NT2/D1 (cell line): ENCODE measurements at regions not wholly inside any gene's neighbourhood (a gene's known extent, or its start where the extent isn't known, plus 50 kb on each side); places are given as distances from the start of the nearest gene placed in this dataset.

ENCODE experiments used
- DNase-seq: peaks from one replicate; pipeline ENCODE4 v3.0.0-alpha.2; 2011; ENCODE audit warnings: low read depth, low spot score
- H3K27me3 ChIP-seq: 2 replicates; pipeline ENCODE4 v1.6.0; 2011; ENCODE audit warnings: mild to moderate bottlenecking; ENCODE audit not compliant: insufficient read length, insufficient read depth
- H3K36me3 ChIP-seq: 2 replicates; pipeline ENCODE4 v1.6.1; 2011; ENCODE audit warnings: mild to moderate bottlenecking, low read length, mixed read lengths; ENCODE audit not compliant: insufficient read depth, insufficient read length
- H3K4me1 ChIP-seq: 2 replicates; pipeline ENCODE4 v1.5.1; 2011; ENCODE audit not compliant: insufficient read depth, insufficient read length
- H3K4me3 ChIP-seq: 2 replicates; pipeline ENCODE4 v1.5.1; 2011; ENCODE audit warnings: low read depth; ENCODE audit not compliant: insufficient read length
- H3K9ac ChIP-seq: 2 replicates; pipeline ENCODE4 v1.6.0; 2011; ENCODE audit warnings: low read depth; ENCODE audit not compliant: insufficient read length
- H3K9me3 ChIP-seq: 2 replicates; pipeline ENCODE4 v1.5.1; 2011; ENCODE audit warnings: mild to moderate bottlenecking, low read length; ENCODE audit not compliant: insufficient read depth
- SUZ12 ChIP-seq: IDR thresholded peaks from 2 replicates; pipeline ENCODE4 v1.6.1; 2011; ENCODE audit not compliant: insufficient read length, insufficient read depth; ENCODE audit errors: extremely low read depth
- YY1 ChIP-seq: IDR thresholded peaks from 2 replicates; pipeline ENCODE4 v1.6.1; 2011; ENCODE audit not compliant: insufficient read length, insufficient read depth
- ZNF274 ChIP-seq: IDR thresholded peaks from 2 replicates; pipeline ENCODE4 v1.6.1; 2011; ENCODE audit warnings: mild to moderate bottlenecking, low read depth, low read length

- no peak for TF ChIP-seq SUZ12
- TF ChIP-seq YY1: no peak
- no peak for TF ChIP-seq ZNF274
- Histone ChIP-seq H3K27me3 (no peaks in the 10 kb centered on the region), H3K9ac (no peak overlapping the region), H3K9me3 (peaks cover 17% of the 10 kb centered on the region; the same call in 1 of the 2 replicates), H3K4me3 (no peak overlapping the region), H3K4me1 (peaks cover 4% of the 10 kb centered on the region), H3K36me3 (no peaks in the 10 kb centered on the region)
- DNase-seq: no peak
These were observed 203.7 kb upstream of the RUNX1 start for GRCh38 chr21:35252831-35253230.

GRCh38 chr21:35249636-35250035, 200.5 kb upstream of the RUNX1 start:
- no peaks in the 10 kb centered on the region for H3K4me1 ChIP-seq
- no peak for TF ChIP-seq ZNF274
- TF ChIP-seq YY1: no peak
- TF ChIP-seq SUZ12: no peak
- H3K27me3 ChIP-seq: no peaks in the 10 kb centered on the region
- DNase-seq: no peak
- H3K9me3 ChIP-seq: peaks cover 17% of the 10 kb centered on the region; the same call in 1 of the 2 replicates
- H3K36me3 ChIP-seq: no peaks in the 10 kb centered on the region
- H3K9ac ChIP-seq: no peak overlapping the region
- no peak overlapping the region for H3K4me3 ChIP-seq

- no peaks in the 10 kb centered on the region for H3K4me1 ChIP-seq
- peaks cover 14% of the 10 kb centered on the region; the same call in 1 of the 2 replicates for H3K9me3 ChIP-seq
- TF ChIP-seq SUZ12 (no peak), YY1 (no peak), ZNF274 (no peak)
- no peak overlapping the region for H3K9ac ChIP-seq
- H3K36me3 ChIP-seq: no peaks in the 10 kb centered on the region
- H3K4me3 ChIP-seq: no peak overlapping the region
- DNase-seq: no peak
- no peaks in the 10 kb centered on the region for H3K27me3 ChIP-seq
These were observed 196.8 kb upstream of the RUNX1 start for GRCh38 chr21:35245879-35246278.

DNA sequence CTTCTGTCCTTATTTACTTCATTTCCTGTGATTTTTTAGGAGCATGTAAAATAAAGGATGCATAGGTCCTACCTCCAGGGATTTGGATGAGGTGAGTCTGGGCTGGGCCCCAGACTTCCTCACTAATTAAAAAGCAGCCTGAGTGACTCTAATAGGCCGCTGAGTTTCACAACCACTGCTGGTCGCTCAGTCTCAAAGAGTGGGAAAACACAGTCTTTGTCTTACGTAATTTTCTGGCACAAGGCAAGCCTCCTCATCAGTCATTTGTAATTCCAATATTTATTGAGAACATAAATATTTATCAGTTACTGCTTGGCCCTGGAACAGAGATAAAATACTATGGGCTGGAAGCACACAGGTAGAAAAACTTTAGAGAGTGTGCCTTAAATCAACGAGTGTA, 195.4 kb upstream of the RUNX1 start:
- no peak for TF ChIP-seq YY1
- TF ChIP-seq SUZ12: no peak
- TF ChIP-seq ZNF274: no peak
- Histone ChIP-seq H3K4me1 (peaks cover 4% of the 10 kb centered on the region), H3K4me3 (no peak overlapping the region), H3K9me3 (0 out of 2 replicates have a peak, but pooled peaks cover under 1% of the 10 kb centered on the region), H3K36me3 (no peaks in the 10 kb centered on the region), H3K9ac (no peak overlapping the region), H3K27me3 (no peaks in the 10 kb centered on the region)
- no peak for DNase-seq

- H3K27me3 ChIP-seq: no peaks in the 10 kb centered on the region
- DNase-seq: no peak
- H3K36me3 ChIP-seq: no peaks in the 10 kb centered on the region
- peaks cover 4% of the 10 kb centered on the region for H3K4me1 ChIP-seq
- no peak overlapping the region for H3K9ac ChIP-seq
- no peaks in the 10 kb centered on the region for H3K9me3 ChIP-seq
- TF ChIP-seq YY1: no peak
- TF ChIP-seq SUZ12: no peak
- TF ChIP-seq ZNF274: no peak
- no peak overlapping the region for H3K4me3 ChIP-seq
These were observed 194.1 kb upstream of the RUNX1 start for GRCh38 chr21:35243171-35243570.

GRCh38 chr21:35239811-35240219, 190.7 kb upstream of the RUNX1 start:
- no peaks in the 10 kb centered on the region for H3K27me3 ChIP-seq
- H3K9me3 ChIP-seq: no peaks in the 10 kb centered on the region
- no peak for DNase-seq
- no peak overlapping the region for H3K9ac ChIP-seq
- TF ChIP-seq ZNF274 (no peak), SUZ12 (no peak), YY1 (no peak)
- peaks cover 4% of the 10 kb centered on the region for H3K4me1 ChIP-seq
- H3K4me3 ChIP-seq: no peak overlapping the region
- H3K36me3 ChIP-seq: no peaks in the 10 kb centered on the region

- TF ChIP-seq SUZ12: no peak
- TF ChIP-seq YY1: no peak
- TF ChIP-seq ZNF274: no peak
- H3K4me1 ChIP-seq: peaks cover 4% of the 10 kb centered on the region
- H3K36me3 ChIP-seq: no peaks in the 10 kb centered on the region
- H3K4me3 ChIP-seq: no peak overlapping the region
- H3K27me3 ChIP-seq: no peaks in the 10 kb centered on the region
- no peak for DNase-seq
- H3K9ac ChIP-seq: no peak overlapping the region
- H3K9me3 ChIP-seq: no peaks in the 10 kb centered on the region
These were observed 189.0 kb upstream of the RUNX1 start for GRCh38 chr21:35238119-35238518.

GRCh38 chr21:35237287-35237686, 188.2 kb upstream of the RUNX1 start:
- TF ChIP-seq SUZ12 (no peak), YY1 (no peak), ZNF274 (no peak)
- no peak for DNase-seq
- Histone ChIP-seq H3K36me3 (no peaks in the 10 kb centered on the region), H3K4me3 (no peak overlapping the region), H3K4me1 (peaks cover 4% of the 10 kb centered on the region), H3K9me3 (no peaks in the 10 kb centered on the region), H3K27me3 (no peaks in the 10 kb centered on the region), H3K9ac (no peak overlapping the region)
